ENCODE measurements at regions not wholly inside any gene's neighbourhood (a gene's known extent, or its start where the extent isn't known, plus 50 kb on each side); places are given as distances from the start of the nearest gene placed in this dataset.

- H3K27ac ChIP-seq = no peak overlapping the region
- no peaks in the 10 kb centered on the region for H3K9me3 ChIP-seq
- H3K4me3 ChIP-seq = no peak overlapping the region
- intact Hi-C loops (cut with DNase I; ENCODE audit: low total_unique reads) = no loop called here
- no peaks in the 10 kb centered on the region for H3K36me3 ChIP-seq (ENCODE audit: low read depth, missing control alignments)
- 60 to 95% methylated on average over 4 of the region's 4 CpGs for WGBS, 2 donors
- no peaks in the 10 kb centered on the region for H3K27me3 ChIP-seq
- TF ChIP-seq POLR2A (IDR thresholded peaks at IDR 0.05) = no peak
- TF ChIP-seq, protein P1, sequence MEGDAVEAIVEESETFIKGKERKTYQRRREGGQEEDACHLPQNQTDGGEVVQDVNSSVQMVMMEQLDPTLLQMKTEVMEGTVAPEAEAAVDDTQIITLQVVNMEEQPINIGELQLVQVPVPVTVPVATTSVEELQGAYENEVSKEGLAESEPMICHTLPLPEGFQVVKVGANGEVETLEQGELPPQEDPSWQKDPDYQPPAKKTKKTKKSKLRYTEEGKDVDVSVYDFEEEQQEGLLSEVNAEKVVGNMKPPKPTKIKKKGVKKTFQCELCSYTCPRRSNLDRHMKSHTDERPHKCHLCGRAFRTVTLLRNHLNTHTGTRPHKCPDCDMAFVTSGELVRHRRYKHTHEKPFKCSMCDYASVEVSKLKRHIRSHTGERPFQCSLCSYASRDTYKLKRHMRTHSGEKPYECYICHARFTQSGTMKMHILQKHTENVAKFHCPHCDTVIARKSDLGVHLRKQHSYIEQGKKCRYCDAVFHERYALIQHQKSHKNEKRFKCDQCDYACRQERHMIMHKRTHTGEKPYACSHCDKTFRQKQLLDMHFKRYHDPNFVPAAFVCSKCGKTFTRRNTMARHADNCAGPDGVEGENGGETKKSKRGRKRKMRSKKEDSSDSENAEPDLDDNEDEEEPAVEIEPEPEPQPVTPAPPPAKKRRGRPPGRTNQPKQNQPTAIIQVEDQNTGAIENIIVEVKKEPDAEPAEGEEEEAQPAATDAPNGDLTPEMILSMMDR (IDR thresholded peaks at IDR 0.05) = no peak
- no peak for DNase-seq
- H3K4me1 ChIP-seq = no peaks in the 10 kb centered on the region
Observed at GRCh38 chr5:157990583-157991181, 131.7 kb upstream of the CLINT1 start.

GRCh38 chr5:157989296-157989695 lies 130.4 kb upstream of the CLINT1 start:
- intact Hi-C loops (cut with DNase I; ENCODE audit: low total_unique reads) = no loop called here

GRCh38 chr5:157987259-157987658 lies 128.3 kb upstream of the CLINT1 start:
- Histone ChIP-seq H3K27ac (no peak overlapping the region), H3K4me3 (no peak overlapping the region), H3K27me3 (no peaks in the 10 kb centered on the region), H3K36me3 (ENCODE audit: low read depth, missing control alignments) (no peaks in the 10 kb centered on the region), H3K9me3 (no peaks in the 10 kb centered on the region), H3K4me1 (no peaks in the 10 kb centered on the region)
- intact Hi-C loops (cut with DNase I; ENCODE audit: low total_unique reads) = no loop called here
- DNase-seq = no peak
- TF ChIP-seq, protein P1 (IDR thresholded peaks at IDR 0.05) = no peak
- no peak for TF ChIP-seq POLR2A (IDR thresholded peaks at IDR 0.05)
- 94 to 96% methylated on average over 15 of the region's 15 CpGs for WGBS, 2 donors

More at GRCh38 chr5:157989296-157989695, 130.4 kb upstream of the CLINT1 start:
- H3K27me3 ChIP-seq = no peaks in the 10 kb centered on the region
- no peaks in the 10 kb centered on the region for H3K9me3 ChIP-seq
- no peak for DNase-seq
- WGBS, 2 donors = 73 to 84% methylated on average over 6 of the region's 6 CpGs
- H3K4me3 ChIP-seq = no peak overlapping the region
- TF ChIP-seq POLR2A (IDR thresholded peaks at IDR 0.05) = no peak
- TF ChIP-seq, protein P1 (IDR thresholded peaks at IDR 0.05) = no peak
- no peak overlapping the region for H3K27ac ChIP-seq
- no peaks in the 10 kb centered on the region for H3K36me3 ChIP-seq (ENCODE audit: low read depth, missing control alignments)
- H3K4me1 ChIP-seq = no peaks in the 10 kb centered on the region

DNA sequence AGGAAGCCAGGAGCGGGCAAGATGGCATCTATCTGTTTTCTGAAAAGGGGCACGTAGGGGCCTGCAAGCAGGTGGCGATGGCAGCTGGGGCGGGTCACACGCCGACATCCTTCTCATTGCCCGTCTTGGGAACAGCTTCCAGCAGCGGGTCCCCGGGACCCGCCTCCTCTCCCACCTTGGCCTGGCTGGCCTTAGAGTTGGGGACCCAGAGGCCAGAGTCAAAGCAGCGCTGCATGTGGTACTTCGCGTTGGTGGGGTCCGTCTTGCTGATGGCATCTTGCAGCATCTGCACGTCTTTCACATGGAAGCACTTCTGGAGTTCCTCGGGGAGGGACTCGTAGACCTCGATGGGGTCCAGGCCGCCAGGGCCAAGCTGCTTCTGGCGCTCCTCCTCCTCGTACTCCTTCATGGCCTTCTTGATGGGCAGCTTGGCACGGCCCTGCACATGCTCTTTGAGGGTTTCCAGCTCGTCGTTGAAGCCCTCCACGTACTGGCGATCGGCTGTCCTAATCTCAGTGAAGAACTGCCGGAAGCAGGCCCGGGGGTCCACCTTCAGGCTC lies 127.6 kb upstream of the CLINT1 start:
- H3K27me3 ChIP-seq = no peaks in the 10 kb centered on the region
- no peaks in the 10 kb centered on the region for H3K9me3 ChIP-seq
- H3K27ac ChIP-seq = no peak overlapping the region
- WGBS, 2 donors = 90 to 97% methylated on average over 14 to 29 of the region's 29 CpGs
- TF ChIP-seq, protein P1 (IDR thresholded peaks at IDR 0.05) = no peak
- no peak for TF ChIP-seq POLR2A (IDR thresholded peaks at IDR 0.05)
- intact Hi-C loops (cut with DNase I; ENCODE audit: low total_unique reads) = no loop called here
- no peak for DNase-seq
- no peaks in the 10 kb centered on the region for H3K4me1 ChIP-seq
- no peak overlapping the region for H3K4me3 ChIP-seq
- no peaks in the 10 kb centered on the region for H3K36me3 ChIP-seq (ENCODE audit: low read depth, missing control alignments)

GRCh38 chr5:157984611-157985010 lies 125.7 kb upstream of the CLINT1 start:
- 84 to 91% methylated on average over 5 of the region's 5 CpGs for WGBS, 2 donors

More at GRCh38 chr5:157984611-157985010, 125.7 kb upstream of the CLINT1 start:
- H3K4me3 ChIP-seq = no peak overlapping the region
- intact Hi-C loops (cut with DNase I; ENCODE audit: low total_unique reads) = no loop called here
- no peak overlapping the region for H3K27ac ChIP-seq
- H3K36me3 ChIP-seq (ENCODE audit: low read depth, missing control alignments) = no peaks in the 10 kb centered on the region
- no peak for DNase-seq
- TF ChIP-seq POLR2A (IDR thresholded peaks at IDR 0.05) = no peak
- TF ChIP-seq, protein P1 (IDR thresholded peaks at IDR 0.05) = no peak
- no peaks in the 10 kb centered on the region for H3K9me3 ChIP-seq
- no peaks in the 10 kb centered on the region for H3K4me1 ChIP-seq
- H3K27me3 ChIP-seq = no peaks in the 10 kb centered on the region
